Stimulated activated CD8-positive, alpha-beta memory T cell treated with anti-CD3 and anti-CD28 coated beads, Interleukin-4, amount 100 ng/mL, for 1 hour (primary cell): ENCODE measurements at regions not wholly inside any gene's neighbourhood (a gene's known extent, or its start where the extent isn't known, plus 50 kb on each side); places are given as distances from the start of the nearest gene placed in this dataset.
"Not testable (repeated sequence)": the region's sequence is repeated elsewhere in the genome, so short reads cannot be mapped to it uniquely, and the experiment has no call there.

ENCODE experiments used
- DNase-seq, 2 donors: peaks; one replicate each; pipeline ENCODE4 v3.0.0-alpha.2; 2020; ENCODE audit warnings: low read depth in 2 of 2, low spot score in 1 of 2

GRCh38 chr5:158521995-158522394, 577.7 kb downstream of the EBF1 start:
- no peak for DNase-seq

- no peak for DNase-seq
Observed at GRCh38 chr5:158519433-158520021, 580.2 kb downstream of the EBF1 start.

GRCh38 chr5:158516521-158516920, 583.2 kb downstream of the EBF1 start:
- no peak for DNase-seq

- no peak for DNase-seq
Observed at GRCh38 chr5:158514986-158515359, 584.7 kb downstream of the EBF1 start.

- DNase-seq = no peak
Observed at GRCh38 chr5:158514319-158514985, 585.3 kb downstream of the EBF1 start.

- DNase-seq = no peak
Observed at GRCh38 chr5:158513490-158514318, 586.0 kb downstream of the EBF1 start.

- no peak for DNase-seq
Observed at GRCh38 chr5:158511454-158511853, 588.3 kb downstream of the EBF1 start.

- DNase-seq = no peak
Observed at GRCh38 chr5:158510479-158510878, 589.2 kb downstream of the EBF1 start.

- DNase-seq = no peak
Observed at GRCh38 chr5:158506648-158507047, 593.1 kb downstream of the EBF1 start.

- no peak for DNase-seq
Observed at GRCh38 chr5:158502686-158503085, 597.0 kb downstream of the EBF1 start.

GRCh38 chr5:158499892-158500418, 599.8 kb downstream of the EBF1 start:
- DNase-seq = no peak

- DNase-seq = no peak
Observed at GRCh38 chr5:158499075-158499891, 600.4 kb downstream of the EBF1 start.

- no peak for DNase-seq
Observed at GRCh38 chr5:158496624-158497023, 603.1 kb downstream of the EBF1 start.

GRCh38 chr5:158494541-158494940, 605.2 kb downstream of the EBF1 start:
- no peak for DNase-seq

- DNase-seq = not testable (repeated sequence)
Observed at GRCh38 chr5:158494044-158494443, 605.7 kb downstream of the EBF1 start.

- no peak for DNase-seq
Observed at GRCh38 chr5:158492841-158493242, 606.9 kb downstream of the EBF1 start.

GRCh38 chr5:158492136-158492535, 607.6 kb downstream of the EBF1 start:
- no peak for DNase-seq

GRCh38 chr5:158487664-158488063, 612.1 kb downstream of the EBF1 start:
- no peak for DNase-seq

GRCh38 chr5:158487156-158487555, 612.6 kb downstream of the EBF1 start:
- no peak for DNase-seq

- DNase-seq = no peak
Observed at GRCh38 chr5:158486566-158486965, 613.1 kb downstream of the EBF1 start.

GRCh38 chr5:158485604-158486081, 614.1 kb downstream of the EBF1 start:
- no peak for DNase-seq
